Hepatocyte (in vitro differentiated cells): ENCODE measurements at regions not wholly inside any gene's neighbourhood (a gene's known extent, or its start where the extent isn't known, plus 50 kb on each side); places are given as distances from the start of the nearest gene placed in this dataset.

Experiments used
- EZH2 ChIP-seq: fragments of 200-600 bp; sonication (generic); IDR thresholded peaks from 2 replicates; pipeline ENCODE4 v1.6.1; 2016; ENCODE audit warnings: antibody characterized with exemption, mild to moderate bottlenecking, borderline replicate concordance
- EZH2phosphoT487 ChIP-seq: fragments of 200-600 bp; sonication (generic); IDR thresholded peaks from one replicate; pipeline ENCODE4 v1.6.1; 2018; ENCODE audit warnings: antibody characterized with exemption, mild to moderate bottlenecking, low read depth, moderate library complexity; ENCODE audit not compliant: unreplicated experiment, severe bottlenecking
- TF ChIP-seq, protein P1 (sequence below): fragments of 200-600 bp; sonication (generic); IDR thresholded peaks from 2 replicates; pipeline ENCODE4 v1.5.1; 2016; ENCODE audit warnings: antibody characterized with exemption, mild to moderate bottlenecking; ENCODE audit not compliant: poor library complexity

DNA sequence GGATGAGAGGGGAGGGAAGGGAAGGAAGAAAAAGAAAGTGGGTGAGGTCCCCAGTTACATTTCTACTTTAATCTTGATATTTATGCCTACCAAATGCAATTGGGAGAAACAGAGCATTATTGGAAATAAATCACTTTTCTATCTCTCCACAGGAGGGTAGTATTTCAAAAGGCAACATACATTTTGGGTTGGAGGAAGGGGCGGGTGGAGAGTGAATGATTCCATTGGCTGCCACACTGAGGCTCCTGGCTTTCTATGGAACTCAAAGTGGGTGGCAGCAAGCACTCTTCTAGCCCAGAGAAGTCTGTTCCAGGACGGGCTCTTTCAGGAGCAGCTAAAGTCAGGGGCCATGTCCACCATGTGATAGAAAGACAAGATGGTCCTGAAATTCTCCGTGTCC lies 441.3 kb downstream of the DAD1 start:
- TF ChIP-seq, protein P1, sequence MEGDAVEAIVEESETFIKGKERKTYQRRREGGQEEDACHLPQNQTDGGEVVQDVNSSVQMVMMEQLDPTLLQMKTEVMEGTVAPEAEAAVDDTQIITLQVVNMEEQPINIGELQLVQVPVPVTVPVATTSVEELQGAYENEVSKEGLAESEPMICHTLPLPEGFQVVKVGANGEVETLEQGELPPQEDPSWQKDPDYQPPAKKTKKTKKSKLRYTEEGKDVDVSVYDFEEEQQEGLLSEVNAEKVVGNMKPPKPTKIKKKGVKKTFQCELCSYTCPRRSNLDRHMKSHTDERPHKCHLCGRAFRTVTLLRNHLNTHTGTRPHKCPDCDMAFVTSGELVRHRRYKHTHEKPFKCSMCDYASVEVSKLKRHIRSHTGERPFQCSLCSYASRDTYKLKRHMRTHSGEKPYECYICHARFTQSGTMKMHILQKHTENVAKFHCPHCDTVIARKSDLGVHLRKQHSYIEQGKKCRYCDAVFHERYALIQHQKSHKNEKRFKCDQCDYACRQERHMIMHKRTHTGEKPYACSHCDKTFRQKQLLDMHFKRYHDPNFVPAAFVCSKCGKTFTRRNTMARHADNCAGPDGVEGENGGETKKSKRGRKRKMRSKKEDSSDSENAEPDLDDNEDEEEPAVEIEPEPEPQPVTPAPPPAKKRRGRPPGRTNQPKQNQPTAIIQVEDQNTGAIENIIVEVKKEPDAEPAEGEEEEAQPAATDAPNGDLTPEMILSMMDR, result no peak
- TF ChIP-seq EZH2 (no peak), EZH2phosphoT487 (no peak)
